ENCODE measurements at regions not wholly inside any gene's neighbourhood (a gene's known extent, or its start where the extent isn't known, plus 50 kb on each side); places are given as distances from the start of the nearest gene placed in this dataset.
"Not testable (repeated sequence)": the region's sequence is repeated elsewhere in the genome, so short reads cannot be mapped to it uniquely, and the experiment has no call there.

- no peak for DNase-seq (ENCODE audit: low spot score)
These were observed 244.0 kb upstream of the SFRP2 start for GRCh38 chr4:154032914-154033313.

GRCh38 chr4:154030746-154031145 lies 241.9 kb upstream of the SFRP2 start:
- no peak for DNase-seq (ENCODE audit: low spot score)

DNA sequence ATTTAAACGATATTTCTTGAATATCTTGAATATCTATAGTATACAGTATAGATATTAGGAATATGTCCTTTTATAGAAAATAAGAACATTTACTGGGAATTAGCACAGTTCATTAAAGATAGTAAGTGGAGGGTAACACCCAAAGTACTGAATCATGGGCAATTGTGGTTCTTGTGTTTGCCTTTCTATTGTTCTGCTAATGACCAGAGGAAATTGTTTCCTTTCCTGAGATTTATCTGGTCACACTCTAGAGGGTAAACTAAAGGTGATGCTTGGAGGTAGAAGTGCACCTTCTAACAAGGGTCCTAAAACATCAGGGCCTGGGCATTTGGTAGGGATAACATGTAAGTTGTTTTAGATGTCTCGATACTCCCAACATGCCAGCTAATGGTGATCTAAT lies 241.3 kb upstream of the SFRP2 start:
- DNase-seq (ENCODE audit: low spot score), result no peak

DNA sequence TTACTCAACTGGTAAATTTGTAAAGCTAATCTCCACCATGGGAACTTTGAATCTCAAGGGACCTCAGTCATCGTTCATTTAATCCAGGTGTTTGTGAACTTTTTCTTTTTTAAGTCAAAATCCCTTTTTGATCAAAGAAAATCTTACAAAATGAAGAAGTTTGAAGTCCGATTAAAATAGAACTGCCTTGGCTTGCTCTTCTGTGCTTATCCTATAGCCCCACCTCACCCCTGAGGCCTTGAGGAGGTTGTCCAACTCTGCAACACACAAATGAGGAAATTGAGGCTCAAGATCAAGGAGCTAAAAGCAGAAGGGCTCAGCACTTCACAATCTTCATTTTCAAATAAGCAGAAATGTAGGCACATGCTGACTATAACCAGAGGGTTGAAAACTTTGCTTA lies 240.3 kb upstream of the SFRP2 start:
- no peak for DNase-seq (ENCODE audit: low spot score)

DNA sequence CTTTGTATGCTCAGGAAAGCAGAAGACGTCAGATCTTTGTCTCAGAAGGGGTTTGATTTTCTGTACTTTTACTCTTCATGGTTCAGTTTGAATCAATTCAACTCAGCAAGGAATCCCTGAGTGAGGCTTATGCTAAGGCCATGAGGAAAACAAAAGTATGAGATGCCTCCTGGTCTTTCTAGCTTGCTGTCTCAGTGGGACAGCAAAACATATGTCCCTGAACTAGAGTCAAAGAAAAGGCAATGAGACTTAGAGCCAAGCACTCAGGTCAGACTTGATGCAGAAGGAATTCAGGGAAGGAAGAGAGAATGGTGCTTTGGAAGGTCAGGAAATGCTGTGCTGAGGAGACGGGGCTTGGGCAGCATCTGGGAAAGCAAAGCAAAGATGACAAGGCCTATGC lies 236.2 kb upstream of the SFRP2 start:
- no peak for DNase-seq (ENCODE audit: low spot score)

- no peak for DNase-seq (ENCODE audit: low spot score)
These were observed 235.3 kb upstream of the SFRP2 start for GRCh38 chr4:154024097-154024694.

GRCh38 chr4:154023671-154024070 lies 234.8 kb upstream of the SFRP2 start:
- DNase-seq (ENCODE audit: low spot score), result not testable (repeated sequence)

DNA sequence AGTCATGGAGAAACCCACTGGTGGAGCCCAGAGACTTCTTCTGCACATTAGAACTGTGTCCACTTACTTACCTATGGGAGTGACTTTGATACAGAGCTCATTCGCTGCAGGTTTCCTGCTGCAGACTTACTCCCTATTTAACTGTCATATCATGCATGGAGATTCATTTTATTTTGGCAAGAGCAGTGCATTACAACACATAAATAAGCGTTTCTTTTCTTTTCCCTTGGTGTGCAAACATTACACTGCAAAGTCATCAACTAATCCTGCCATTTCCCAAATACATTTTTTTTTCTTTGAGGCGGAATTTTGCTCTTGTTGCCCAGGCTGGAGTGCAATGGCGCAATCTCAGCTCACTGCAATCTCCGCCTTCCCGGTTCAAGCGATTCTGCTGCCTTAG lies 230.9 kb upstream of the SFRP2 start:
- DNase-seq (ENCODE audit: low spot score), result no peak

DNA sequence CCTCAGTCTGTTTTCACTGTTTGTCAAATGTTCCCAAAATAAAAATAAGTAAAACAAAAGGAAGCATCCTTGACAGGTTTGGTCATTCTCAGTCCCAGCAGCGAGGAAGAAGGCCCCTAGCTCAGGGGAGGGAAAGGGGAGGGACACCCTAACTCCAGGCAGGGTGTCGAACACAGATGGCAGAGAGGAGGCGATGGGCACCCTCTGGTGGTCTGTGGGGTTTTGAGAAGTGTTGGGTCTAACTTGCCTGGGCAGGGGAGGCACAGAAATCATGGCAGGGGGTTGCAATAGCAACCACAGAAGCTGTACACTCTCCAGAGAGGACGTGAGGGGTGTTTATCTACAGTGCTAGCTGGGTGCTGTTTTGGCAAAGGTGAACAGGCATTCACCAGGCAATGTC lies 229.8 kb upstream of the SFRP2 start:
- no peak for DNase-seq (ENCODE audit: low spot score)

DNA sequence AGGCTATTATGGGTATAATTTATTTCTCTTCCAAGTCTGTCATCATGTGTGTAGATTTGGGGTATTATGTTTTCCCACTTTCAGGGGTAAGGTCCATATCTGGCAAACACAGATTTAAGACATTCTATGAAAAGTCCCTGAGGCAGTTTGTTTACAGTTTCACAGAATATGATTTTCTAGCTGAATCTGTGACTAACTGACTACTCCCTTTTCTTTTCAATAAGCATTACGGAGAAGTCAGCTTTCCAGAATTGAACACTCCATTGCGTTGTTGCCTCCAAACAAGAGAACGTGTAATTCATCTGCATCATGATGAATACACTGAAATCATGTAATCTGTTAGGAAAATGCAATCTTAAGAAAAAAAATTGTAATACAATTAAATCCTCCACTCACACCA lies 226.7 kb upstream of the SFRP2 start:
- DNase-seq (ENCODE audit: low spot score), result no peak

- DNase-seq (ENCODE audit: low spot score), result no peak
These were observed 225.8 kb upstream of the SFRP2 start for GRCh38 chr4:154014407-154015321.

DNA sequence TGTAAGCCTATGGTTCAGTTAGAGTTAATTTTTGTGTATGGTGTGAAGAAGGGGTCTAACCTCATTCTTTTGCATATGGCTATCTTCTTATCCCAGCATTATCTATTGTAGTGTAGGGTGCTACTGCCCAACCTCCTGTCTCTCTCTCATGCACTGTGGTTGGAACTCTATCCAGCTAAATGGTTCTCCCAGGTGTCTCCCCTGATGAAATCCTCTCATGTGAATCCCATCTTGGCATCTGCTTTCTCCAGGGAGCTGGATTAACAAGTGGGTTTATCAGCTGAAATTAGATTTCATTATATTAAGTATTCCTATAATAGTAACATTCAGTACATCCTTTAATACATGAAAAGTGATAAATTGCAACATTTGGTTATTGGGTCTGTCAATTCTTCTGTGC lies 224.7 kb upstream of the SFRP2 start:
- no peak for DNase-seq (ENCODE audit: low spot score)

- DNase-seq (ENCODE audit: low spot score), result no peak
These were observed 221.5 kb upstream of the SFRP2 start for GRCh38 chr4:154010371-154010770.

- DNase-seq (ENCODE audit: low spot score), result no peak
These were observed 220.9 kb upstream of the SFRP2 start for GRCh38 chr4:154009788-154010187.

DNA sequence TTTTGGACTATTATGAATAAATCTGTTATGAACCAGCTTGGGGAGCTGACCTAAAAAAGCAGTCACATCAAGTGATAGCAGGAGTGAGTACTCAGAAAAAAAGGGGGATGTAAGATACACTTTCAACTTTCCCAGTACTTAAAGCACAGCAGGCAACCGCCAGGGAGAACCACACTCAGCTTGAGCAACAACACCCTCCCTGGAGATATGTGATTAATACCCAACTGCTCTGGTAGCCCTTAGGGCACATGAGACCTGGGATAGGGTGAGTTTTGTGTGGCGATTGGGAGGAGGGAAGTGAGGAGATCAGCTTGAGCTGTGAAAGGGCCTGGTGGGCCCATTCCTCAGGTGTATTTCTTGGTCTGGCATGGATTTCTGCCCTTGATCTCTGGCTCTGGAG lies 220.3 kb upstream of the SFRP2 start:
- DNase-seq (ENCODE audit: low spot score), result no peak

DNA sequence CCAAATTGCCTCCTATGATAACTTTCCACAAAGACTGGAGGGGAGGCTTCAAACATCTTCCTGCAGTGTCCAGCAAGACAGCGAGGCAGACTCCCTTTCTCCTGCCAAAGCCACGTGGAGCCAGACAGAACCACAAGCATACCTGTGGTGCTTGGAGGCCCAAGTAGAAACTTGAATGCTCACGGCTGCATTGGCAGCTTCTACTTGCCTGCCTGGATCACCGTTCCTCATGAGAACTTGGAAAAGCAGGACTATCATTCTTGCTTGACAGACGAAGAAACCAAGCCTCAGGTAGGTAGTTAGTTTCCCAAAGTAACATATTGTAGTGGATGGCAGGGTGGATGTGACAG lies 216.3 kb upstream of the SFRP2 start:
- DNase-seq (ENCODE audit: low spot score), result no peak

DNA sequence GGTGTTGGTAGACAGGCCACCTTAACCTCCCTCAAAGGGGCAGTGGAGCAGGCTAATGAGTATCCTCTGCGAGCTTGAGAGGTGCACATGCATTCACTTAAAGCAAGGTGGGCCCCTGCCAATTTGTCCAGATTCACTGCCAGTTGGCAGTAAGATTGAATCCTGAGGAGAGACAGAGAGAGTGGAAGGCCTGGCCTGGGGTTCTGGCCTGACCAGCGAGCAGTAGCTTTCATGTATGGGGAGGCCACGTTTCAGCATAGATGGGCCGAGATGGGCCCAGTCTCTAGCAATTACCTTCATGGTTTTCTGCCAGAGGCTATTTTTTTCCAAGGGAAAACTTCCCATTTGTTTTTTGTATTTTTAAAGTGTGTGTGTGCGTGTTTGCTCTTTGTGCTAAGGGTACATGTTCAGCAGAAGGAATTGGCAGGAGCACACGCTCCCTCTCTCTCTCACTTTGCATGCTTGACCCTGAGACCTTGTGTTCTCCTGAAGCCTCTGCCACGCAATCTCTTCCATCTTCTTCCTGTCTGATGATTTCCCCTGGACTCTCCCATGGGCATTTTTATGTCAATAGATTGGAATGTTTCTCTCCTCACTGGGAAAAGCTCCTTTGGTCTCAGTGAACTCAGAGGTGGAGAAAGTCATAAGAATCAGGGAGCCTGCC lies 215.8 kb upstream of the SFRP2 start:
- DNase-seq (ENCODE audit: low spot score), result peak; percentile 6

DNA sequence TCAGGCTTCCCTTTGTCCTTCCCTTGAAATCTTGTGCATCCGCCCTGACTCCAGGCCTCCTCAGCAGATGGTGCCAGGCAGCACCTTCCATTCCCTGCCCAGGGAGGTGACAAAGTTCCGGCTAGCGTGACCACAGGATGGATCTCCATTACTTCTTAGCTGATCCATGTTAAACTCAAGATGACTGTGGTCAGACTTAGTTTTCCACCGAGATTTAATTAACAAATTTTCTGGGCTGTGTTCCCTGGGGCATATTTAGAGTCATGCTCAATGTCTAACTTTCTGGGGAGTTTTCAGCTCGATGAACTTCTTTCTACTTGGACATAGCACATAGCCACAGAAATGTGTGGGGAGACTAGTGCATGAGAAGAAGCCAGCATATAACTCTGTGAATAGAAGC lies 215.1 kb upstream of the SFRP2 start:
- DNase-seq (ENCODE audit: low spot score), result no peak

GRCh38 chr4:154003378-154003777 lies 214.5 kb upstream of the SFRP2 start:
- no peak for DNase-seq (ENCODE audit: low spot score)

DNA sequence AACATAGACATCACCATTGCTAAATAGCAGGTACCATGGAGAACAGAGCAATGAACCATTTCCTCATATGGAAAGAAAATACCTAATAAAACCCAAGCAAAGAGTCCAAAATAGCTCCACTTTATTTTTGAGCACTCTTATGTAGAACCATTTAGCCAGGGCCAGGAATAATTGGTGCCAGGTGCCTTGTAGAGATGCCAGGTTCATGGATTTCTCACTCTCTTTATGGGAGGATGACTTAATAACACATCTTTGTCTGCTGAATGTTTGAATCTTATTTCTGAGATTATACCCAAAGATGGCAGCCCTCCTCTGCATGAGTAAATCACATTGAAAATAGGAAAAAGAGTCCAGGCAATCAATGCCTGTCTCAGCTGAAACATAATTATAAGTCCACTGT lies 212.3 kb upstream of the SFRP2 start:
- no peak for DNase-seq (ENCODE audit: low spot score)

DNA sequence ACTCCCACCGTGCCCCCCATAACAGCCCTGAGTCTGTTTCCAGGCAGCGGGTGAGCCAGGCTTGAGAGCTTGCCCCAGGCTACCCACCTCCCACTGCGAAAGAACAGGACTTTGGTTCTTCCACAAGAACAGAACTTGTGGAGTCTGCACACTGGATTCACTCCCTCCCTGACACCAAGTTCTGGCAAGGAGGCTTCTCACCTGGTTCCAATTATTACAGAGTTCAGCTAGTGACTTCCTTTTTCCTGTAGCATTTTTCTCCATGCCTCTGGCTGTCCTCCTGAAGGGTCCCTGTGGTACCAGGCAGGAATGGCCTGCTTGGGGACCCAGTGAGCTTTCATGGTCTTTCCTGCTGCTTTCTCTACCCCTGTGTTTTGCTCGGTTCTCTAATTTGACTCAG lies 208.6 kb upstream of the SFRP2 start:
- no peak for DNase-seq (ENCODE audit: low spot score)

- DNase-seq (ENCODE audit: low spot score), result no peak
These were observed 200.6 kb upstream of the SFRP2 start for GRCh38 chr4:153989505-153989904.
